ENCODE measurements at regions not wholly inside any gene's neighbourhood (a gene's known extent, or its start where the extent isn't known, plus 50 kb on each side); places are given as distances from the start of the nearest gene placed in this dataset.
"Not testable (repeated sequence)": the region's sequence is repeated elsewhere in the genome, so short reads cannot be mapped to it uniquely, and the experiment has no call there.

DNA sequence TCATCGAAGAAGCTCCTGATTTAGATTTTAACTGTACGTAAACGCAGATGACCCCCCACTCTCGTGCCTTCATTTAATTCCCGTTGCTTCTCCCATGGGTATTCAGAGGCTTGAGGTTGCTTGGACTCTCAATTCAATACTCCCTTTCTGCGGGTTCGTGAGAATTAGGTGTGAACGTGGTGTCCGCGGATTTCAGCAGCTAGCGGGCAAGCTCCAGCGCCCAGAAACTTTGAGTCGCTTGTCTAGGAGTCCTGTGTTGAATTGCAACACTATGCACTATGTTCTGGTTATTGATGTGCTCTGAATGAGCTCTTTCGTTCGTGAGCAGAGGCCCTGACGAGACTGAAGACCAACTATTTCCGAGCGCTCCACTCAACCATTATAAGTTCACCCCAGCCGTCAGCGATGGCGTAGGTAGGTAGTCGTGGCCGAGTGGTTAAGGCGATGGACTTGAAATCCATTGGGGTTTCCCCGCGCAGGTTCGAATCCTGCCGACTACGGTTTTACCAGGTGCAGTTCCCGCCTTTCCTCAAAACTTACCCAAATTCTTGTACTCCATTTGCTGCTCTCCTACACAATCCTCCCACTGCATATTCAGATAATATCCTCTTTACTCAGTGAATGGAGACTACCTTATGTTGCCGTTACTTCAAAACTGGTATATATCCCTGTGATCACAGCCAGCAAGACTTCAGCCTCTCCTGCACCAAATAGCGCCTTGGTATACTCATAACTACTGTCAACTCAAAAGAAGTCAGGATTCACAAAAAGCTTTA lies 72.6 kb upstream of the ZNF184 start:
- no peak for DNase-seq
- intact Hi-C loops (cut with DNase I) = no loop called here

- no peak for DNase-seq
- intact Hi-C loops (cut with DNase I) = no loop called here
Measured at GRCh38 chr6:27544612-27545260, 71.8 kb upstream of the ZNF184 start.

DNA sequence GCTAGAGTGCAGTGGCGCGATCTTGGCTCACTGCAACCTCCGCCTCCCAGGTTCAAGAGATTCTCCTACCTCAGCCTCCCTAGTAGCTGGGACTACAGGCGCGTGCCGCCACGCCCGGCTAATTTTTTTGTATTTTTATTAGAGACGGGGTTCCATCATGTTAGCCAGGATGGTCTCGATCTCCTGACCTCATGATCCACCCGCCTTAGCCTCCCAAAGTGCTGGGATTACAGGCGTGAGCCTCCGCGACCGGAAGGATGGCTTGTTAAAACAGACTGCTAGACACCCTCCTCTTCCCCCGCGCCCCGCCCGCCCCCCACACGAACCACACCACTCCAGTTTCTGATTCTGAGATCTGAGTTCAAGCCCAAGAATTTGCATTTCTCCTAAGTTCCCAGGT lies 71.2 kb upstream of the ZNF184 start:
- intact Hi-C loops (cut with DNase I); DNase-seq: not testable (repeated sequence)

GRCh38 chr6:27542485-27542884 lies 69.6 kb upstream of the ZNF184 start:
- intact Hi-C loops (cut with DNase I) = no loop called here
- DNase-seq = no peak

- intact Hi-C loops (cut with DNase I) = no loop called here
- DNase-seq = no peak
Measured at GRCh38 chr6:27541933-27542297, 69.0 kb upstream of the ZNF184 start.

DNA sequence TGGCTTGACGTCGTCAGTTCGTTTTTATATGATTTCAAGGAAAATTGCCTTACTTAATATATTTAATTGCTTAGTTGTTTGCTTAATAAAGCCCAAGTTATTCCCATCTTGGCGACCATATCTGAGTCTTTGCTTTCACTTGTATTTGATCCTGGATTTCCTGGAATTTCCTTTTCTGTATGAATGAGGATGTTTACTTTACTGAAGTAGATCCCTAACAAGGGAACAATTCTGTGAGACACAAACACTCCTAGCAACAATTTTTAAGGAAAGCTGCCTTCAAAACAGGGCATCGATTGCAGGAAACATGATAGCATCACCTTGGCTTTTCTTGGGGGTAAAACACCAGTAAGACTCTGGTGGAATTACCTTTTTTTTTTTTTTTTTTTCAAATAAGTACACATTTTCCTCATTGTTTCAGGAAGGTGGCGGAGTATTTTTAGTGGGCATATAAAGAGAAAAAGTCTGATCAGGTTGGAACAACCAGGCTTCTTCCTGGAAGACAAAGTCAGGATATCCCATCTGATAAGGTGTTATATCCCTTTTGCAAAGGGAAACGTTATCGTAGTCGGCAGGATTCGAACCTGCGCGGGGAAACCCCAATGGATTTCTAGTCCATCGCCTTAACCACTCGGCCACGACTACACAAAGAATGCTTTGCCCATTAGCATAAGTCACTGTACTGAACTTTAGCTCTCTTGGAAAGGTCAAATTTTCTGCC lies 68.5 kb upstream of the ZNF184 start:
- intact Hi-C loops (cut with DNase I) = no loop called here
- no peak for DNase-seq

DNA sequence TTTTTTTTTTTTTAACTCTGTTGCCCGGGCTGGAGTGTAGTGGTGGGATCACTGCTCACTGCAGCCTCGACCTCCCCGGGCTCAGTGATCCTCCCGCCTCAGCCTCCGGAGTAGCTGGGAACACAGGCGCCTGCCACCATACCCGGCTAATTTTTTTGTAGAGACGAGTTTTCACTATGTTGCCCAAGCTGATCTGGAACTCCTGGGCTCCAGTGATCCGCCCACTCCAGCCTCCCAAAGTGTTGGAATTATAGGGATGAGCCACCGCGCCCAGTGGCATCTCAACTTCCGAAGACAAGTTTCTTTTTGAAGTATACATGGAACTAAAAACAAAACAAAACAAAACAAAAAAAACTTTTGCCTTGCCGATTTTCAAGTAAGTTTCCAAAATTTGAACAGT lies 66.6 kb upstream of the ZNF184 start:
- no peak for DNase-seq
- intact Hi-C loops (cut with DNase I) = no loop called here

- DNase-seq = no peak
- intact Hi-C loops (cut with DNase I) = no loop called here
Measured at GRCh38 chr6:27532820-27533538, 60.1 kb upstream of the ZNF184 start.

DNA sequence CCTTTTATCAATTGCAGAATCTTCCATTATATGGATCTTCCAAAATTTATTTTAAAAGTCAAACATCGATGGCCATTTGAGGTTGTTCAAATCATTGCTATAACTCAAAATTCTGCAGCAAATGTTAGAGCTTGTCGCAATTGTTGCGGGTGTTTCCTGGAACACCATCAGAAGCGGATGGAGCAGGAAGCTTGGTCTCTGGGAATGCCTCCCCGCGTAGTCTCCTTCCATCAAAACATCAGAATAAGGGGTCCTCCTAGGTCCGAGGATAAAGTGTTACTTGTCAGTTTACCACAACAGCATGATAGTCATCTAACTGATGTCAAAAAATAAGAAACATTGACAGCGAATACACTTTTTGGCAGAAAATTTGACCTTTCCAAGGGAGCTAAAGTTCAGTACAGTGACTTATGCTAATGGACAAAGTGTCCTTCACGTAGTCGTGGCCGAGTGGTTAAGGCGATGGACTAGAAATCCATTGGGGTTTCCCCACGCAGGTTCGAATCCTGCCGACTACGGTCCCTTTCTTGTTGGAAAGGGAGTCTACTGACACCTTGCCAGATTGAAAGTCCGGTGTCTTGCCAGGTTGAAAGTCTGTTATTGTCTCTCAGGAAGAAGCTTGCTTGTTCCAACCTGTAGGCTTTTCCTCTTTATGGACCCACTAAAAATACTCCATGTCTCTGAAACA lies 59.0 kb upstream of the ZNF184 start:
- intact Hi-C loops (cut with DNase I) = no loop called here
- DNase-seq = no peak

DNA sequence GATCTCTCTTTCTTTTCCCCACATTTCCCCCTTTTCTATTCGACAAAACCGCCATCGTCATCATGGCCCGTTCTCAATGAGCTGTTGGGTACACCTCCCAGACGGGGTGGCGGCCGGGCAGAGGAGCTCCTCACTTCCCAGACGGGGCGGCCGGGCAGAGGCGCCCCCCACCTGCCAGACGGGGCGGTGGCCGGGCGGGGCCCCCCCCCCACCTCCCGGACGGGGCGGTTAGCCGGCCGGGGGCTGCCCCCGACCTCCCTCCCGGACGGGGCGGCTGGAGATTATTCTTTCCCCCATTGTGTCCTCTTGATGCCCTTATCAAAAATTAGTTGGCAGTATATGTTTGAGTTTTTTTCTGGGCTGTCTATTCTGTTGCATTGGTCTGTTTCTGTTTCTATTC lies 56.9 kb upstream of the ZNF184 start:
- intact Hi-C loops (cut with DNase I); DNase-seq: not testable (repeated sequence)

GRCh38 chr6:27528714-27529113 lies 55.8 kb upstream of the ZNF184 start:
- intact Hi-C loops (cut with DNase I) = no loop called here

More at GRCh38 chr6:27528714-27529113, 55.8 kb upstream of the ZNF184 start:
- DNase-seq = no peak

Measured in head of caudate nucleus (tissue), 42 donors.